GM19238 (cell line): ENCODE measurements at regions not wholly inside any gene's neighbourhood (a gene's known extent, or its start where the extent isn't known, plus 50 kb on each side); places are given as distances from the start of the nearest gene placed in this dataset.

Experiments
- DNase-seq: peaks from one replicate; pipeline ENCODE4 v3.0.0; 2011; ENCODE audit warnings: low spot score; ENCODE audit not compliant: insufficient read length

DNA sequence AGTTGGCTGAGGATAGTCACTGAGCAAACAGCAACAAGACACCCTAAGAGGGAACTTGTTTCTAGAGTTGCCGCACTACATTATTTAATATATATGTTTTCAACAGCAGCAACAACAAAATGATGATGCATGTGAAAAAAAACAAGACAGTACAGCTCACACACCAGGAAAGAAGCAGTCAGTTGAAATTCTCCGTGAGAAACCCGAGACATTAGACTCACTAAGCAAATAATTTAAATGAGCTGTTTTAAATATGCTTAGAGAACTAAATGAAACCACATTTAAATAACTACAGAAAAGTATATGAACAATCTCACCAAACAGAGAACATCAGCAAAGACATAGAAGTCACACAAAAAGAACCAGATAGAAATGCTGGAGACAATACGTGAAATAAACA is 426.3 kb upstream of the PFKP start:
- DNase-seq = no peak

DNA sequence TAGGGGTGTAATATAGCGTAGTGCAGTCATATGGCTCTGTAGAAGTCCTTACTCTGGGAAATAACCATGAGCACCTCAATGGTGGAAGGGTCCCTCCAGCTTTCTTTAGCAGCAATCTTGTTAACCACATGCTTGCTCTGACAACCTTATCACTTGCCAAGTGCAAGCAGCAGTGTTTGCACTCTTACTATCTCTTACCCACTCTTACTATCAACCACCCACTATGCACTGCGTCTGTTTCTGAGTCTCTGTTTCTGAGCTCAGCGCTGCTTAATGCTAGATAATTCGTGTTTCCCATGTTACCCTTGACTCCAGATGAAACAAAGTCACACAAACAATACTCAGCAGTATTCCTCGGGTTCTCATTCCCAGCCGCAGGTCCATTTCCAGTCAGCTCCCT is 433.7 kb upstream of the PFKP start:
- no peak for DNase-seq

DNA sequence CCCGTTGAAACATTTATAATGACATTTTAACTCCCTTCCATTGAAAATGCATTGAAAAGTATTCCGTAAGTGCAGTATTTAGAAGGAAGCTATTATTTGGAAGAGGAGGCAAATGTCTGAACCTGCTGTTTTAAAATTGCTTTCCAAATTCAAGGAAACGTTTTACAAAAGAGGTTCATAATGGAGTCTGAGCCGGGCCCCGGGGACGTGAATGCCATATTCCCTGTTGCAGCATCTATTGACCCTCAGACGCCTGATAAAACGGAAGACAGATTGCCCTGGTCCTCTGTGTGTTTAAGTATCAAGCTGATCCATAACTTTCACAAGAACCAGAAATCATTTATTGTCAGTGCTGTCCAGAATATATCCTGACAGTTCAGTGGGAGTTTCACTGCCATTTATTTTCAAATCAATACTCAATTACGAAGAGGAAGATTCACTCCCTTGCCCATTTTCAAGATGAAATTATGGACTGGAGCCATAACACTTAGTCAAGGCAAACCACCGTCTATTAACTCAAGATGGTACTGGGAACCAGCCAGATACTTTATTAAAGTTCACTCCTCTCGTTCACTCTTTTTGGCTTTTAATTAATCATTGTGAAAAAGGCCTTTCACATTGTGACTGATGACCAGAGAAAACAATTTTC is 435.7 kb upstream of the PFKP start:
- DNase-seq = no peak

DNA sequence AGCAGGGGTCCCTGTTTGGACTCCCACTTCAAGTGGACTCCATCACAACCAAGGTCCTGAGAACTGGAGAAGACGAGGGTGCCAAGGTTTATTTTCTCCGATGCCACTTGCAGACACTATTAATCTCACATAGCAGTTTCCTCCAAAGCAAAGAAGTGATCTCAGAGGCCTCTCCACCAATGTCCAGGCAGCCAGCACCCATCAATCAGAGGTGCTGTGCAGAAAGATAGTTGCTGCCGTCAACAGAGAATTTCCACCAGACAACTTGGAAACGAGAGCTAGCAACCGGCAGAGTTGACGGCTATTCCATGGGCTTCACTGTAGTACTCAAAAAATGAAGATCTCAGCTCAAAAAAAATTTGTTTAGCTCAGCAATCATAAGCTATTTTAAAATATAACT is 438.6 kb upstream of the PFKP start:
- no peak for DNase-seq

DNA sequence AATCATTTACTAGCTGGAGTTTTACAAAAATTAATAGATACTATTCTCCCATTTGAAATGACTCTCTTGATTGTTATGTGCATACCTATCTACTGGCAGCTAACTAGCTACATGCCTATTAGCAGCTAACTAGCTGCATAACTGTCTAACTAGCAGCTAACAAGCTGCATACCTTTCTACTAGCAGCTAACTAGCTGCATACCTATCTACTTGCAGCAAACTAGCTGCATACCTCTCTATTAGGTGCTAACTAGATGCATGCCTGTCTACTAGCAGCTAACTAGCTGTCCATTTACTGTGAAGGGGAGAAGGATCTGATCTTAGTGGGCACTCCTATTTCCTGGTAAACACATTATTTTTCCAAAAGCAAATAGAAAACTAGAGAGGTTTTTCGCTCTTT is 439.4 kb upstream of the PFKP start:
- no peak for DNase-seq

DNA sequence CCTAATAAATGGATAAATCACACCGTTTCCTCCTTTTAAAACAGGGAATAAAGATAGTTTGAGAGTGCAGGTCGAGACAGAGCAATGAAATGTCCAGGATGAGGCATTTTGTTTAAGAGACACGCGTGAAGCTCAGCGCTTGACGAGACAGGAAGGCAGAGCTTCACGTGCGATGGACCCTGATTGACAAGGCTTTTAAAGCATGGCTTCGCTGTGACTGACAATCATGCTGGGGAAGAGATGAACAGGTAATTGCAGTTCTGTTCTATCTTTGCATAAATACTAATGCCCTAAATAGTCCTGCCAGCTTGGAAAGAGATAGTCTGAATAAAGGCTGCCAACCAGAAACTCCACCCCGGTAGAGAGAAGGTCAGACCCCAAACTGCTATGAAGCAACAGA is 442.3 kb upstream of the PFKP start:
- no peak for DNase-seq

DNA sequence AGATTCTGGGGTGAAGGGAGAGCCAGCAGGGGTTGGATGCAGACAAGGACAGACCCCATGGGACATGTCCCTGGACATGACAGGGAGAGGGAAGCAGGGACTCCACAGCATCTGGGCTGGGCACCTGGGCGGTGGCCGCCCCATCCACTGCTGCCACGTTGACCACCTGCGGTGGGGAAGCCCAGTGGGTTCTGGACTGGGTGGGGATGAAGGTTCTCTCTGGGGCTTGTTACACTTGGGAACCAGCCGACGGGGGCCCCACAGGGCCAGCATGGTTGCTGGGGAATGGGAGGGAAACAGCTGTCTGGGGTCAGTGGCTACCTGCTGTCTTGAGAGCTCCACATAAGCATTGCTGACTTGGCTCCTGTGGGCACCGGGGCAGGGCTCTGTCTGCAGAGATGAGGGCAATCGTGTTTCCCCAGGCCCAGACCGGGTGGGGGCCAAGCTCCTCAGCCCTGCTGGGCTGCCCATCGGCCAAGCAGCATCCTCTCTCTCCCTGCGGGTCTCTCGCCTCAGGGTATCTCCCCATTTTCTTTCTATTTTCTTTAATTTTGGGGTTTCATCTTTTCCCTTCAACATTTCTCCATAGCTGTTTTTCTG is 443.6 kb upstream of the PFKP start:
- DNase-seq = no peak

DNA sequence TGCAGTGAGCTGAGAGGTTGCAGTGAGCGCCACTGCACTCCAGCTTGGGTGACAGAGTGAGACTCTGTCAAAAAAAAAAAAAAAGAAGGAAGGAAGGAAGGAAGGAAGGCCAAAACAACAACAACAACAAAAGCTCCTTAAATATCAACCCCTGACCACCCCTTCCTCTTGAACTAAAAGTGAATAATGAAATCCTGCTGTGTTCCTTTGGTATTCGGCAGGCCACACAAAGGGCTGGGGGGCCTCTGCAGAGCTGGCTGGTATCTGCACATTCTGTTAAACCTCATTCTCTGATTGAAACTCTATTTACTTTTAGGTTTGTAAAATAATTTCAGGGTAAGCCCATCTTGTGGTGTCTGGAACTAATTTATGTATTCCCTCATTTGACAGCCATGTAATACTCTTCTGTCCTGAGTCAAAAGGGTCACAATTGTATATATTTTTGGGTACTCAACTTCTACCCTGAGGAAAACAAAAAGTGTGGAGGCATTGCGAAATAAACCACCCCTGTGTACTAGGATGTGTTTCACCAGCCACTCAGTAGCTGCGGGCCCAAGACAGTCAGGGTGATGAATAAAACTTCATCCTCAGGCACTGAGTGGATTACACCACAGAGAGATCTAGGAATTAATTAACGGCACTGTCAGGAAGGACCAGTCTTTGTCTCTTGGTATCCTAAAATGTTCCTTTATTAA is 446.4 kb upstream of the PFKP start:
- DNase-seq = no peak

DNA sequence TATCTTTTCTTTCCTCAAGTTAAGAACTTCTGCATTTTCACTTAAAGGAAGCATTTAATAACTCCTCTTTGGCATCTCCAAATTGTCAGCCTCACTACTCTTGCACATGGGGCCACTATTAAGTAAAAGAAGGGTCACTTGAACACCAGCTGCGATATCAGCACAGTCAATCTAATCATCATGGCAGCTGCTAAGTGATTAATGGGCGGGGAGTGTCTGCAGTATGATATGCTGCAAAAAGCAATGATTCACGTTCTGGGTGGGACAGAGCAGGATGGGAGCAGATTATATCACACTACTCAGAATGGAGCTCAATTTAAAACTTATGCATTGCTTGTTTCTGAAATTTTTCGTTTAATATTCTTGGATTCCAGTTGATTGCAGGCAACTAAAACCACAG is 447.4 kb upstream of the PFKP start:
- no peak for DNase-seq

DNA sequence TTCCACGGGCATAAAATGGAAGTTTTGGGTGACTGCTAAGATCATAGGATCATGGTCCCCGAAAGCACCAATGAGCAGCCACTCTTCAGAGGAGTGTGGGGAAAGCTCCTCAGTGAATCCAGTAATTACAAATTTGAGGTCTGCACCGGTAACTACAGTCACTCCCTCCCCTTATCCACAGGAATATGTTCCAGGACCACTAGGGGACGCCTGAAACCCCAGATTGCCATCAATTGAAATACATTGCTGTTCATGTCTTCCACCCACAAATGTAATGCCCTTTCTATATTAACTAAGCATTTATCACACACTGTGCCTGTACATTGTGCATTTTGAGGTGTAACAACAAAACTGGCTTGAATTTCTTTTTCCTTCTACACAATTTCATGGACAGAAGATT is 447.9 kb upstream of the PFKP start:
- DNase-seq = no peak

DNA sequence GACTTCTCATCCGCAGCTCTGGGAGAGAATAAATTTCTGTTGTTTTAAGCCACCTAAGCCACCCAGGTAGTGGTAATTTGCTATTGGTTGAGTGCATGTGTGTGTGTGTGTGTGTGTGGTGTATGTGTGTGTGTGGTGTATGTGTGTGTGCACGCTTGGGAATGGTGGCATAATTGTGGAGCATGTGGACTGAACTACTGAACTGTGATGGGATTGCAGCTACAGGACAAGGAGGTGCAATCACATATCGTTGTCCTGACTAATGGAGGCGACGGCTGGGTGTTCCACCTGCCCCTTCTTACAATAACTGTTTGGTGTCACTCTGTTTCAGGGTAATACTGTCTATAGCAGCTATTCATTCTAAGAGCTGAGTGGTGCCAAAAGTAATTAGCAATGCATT is 448.7 kb upstream of the PFKP start:
- no peak for DNase-seq

DNA sequence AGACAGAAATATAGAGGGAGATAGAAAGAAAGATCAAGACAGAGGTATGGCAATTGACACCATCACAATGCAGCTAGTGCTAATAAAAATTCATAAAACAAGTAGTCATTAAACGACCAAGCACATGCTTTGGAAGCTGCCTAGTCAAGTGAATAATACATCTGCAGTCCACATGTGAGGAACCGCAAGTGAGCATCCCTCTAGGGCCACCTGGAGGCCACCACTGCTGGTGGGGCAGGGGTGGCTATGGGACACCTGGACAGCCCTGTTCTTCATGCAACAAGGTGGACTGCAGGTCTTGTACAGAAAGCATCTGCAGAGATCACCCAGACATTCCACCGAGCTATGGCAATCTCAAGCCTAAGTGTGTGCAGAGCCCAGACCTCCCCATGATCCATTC is 451.1 kb upstream of the PFKP start:
- no peak for DNase-seq

DNA sequence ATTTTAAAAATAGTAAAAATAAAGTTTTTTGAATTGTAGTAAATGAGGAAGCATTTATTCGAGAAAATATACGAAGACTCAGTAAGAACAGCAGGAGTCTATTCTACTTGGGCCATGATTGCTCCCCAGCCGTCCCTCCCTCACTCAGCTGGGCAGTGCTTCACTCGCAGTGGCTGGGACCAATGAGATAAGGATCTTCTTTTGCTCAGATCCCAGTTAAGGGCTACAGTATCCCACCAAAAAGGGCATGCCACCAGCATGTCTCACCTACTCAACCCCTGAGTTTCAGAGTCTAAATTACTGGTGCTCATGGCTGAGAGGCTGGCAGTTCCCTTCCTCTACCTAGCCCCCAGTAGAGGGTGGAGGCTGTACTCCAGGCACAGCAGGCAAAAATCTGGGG is 455.7 kb upstream of the PFKP start:
- DNase-seq = no peak

DNA sequence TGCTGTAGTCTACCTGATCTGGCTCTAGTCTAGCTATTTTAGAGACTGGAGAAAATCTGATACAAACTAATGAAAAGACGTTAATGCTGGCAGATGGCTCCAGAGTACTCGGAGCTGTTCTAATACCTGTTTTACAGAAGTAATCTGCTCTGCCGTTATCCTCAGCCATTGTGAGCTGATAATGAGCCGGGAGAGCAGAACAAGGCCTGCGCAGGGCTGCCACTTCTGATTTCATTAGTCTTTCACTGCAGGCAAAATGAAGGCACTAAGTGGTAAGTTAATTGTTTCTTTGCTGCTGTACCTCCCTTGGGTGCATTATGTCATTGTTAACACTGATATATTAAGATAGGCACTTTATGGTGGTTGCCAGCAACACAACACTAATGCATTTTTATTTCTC is 456.4 kb upstream of the PFKP start:
- DNase-seq = no peak

DNA sequence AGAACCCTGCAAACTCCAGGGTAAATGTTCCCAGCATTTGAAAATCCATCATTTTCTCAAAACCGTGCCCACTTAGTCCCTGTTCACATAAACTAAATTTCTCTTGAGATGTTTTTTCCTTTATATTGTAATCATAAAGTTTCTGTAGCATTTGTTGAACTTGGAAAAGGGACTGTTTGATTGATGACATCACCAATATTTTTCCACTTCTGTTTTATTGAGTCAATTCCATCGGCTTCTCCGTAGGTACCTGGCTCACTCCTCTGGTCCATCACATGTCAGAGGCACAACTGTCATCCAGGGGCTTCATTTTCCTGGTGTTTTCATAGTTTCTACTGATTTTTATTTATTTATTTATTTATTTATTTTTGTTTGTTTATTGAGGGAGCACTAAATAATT is 462.5 kb upstream of the PFKP start:
- no peak for DNase-seq

DNA sequence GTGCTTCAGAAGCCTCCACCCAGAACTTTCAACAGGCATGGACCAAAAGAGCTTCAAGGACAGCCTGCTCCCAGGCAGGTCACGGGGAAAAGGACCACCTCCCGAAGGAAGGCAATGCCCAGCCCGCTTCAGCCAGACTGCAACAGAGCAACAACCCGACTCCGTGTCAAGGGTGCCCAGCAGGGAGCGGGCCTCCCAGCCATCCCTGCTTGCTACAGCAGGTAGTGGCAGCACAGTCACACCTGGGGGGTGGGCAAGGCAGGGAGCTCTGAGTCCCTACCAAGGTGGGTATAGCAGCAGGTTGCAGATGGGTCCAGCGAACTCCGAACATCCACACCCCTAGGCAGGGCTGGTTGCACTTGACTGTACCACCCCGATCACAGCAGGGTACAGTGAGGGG is 467.8 kb upstream of the PFKP start:
- DNase-seq = no peak

DNA sequence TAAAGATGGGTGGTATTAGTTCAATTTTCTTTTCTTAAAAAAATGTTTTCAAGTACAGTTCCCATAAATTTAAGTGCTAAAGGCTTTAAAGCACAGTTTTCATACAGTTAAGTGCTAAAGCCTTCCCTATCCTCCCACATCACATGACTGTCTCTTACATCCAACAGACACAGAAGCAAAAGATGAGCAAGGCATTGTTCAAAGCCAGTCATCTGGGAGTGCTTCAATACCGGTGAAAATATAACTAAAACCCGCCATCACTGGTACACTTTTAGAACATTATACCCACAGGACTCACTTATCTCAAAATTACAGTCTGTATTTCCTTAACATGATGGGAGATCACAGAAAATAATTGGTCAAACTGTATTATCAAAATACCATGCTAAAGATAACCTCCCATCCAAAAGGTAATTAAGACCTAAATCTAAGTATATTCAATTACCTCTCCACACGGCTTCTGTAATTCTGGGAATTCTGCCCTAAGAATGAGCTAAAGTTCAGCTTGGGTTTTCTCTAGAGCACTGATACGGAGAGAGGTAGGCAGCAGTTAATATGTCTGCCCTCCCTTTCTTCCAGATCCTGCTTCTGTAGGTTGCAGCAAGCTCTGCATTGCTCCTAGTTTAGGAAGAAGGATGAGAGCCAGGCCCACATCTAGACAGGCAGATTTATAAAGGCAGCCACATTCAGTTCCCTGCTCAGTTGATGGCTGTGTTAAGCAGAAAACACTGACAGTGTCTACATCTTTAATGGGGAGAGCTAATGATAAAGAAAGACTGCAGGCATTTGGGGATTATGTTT is 474.8 kb upstream of the PFKP start:
- DNase-seq = no peak

DNA sequence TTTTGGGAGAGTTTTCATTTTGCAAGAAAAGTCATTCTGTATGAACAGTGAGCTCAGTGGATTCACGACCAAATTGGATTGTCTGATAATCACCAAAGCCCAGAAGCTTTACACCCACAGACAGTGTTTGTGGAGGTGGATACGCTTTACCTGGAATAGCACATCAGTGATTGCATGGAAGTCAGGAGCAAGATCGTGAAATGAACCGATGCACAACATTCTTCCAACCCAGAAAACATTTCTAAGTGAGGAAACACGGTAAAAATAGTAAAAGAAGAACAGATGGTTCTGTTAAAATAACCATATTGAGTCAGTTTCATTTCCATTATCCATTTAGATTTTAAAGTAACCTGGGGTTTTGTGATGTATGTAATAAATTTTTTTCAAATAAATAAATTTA is 478.2 kb upstream of the PFKP start:
- no peak for DNase-seq

DNA sequence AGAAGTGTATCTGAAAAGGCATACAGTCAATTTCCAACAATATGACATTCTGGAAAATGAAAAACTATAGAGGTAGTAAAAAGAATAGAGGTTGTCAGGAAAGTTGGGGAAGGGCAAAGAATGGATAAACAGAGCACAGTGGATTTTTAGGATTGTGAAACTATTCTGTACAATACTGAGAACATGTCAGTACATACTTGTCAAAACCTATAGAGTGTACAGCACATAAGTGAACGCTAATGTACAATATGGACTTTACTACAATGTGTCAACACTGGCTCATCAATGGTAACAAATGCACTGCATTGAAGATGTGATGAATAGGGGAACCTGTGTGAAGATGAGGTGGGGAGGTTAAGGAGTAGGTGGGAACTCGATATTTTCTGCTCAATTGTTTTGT is 483.0 kb upstream of the PFKP start:
- no peak for DNase-seq

DNA sequence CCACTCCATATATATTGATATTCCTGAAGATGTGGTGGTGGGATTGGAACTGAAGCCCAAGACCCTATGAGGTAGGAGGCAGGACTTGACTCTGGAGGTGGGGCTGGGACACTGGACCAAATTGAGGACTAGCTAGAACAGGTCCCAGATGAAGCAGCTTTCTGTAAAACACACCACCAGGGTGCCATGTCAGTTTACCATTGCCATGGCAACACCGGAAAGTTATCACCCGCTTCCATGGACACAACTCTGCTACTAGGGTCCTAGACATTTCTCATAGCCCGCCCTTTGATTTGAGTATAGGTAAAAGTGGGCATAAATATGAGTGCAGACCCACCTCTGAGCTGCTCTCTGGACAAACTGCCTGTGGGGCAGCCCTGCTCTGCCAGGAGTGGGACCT is 490.5 kb upstream of the PFKP start:
- no peak for DNase-seq

DNA sequence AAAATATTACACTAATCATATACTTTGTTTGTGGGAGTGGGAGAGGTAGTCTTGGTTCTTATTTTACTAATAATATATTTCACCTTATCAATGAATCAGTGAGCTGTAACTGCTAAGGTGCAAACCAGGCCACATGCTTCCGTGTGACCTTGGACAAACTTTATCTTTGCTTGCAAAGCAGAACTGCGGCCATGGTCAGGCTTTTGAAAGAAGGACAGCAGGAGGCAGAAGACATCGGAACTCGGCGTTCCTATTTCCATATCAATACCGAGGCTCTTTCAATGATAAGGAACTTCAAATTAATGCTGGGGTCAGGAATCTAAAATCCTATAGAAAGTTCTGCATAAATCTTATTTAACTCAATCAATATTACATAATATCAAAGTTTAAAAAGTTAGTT is 491.9 kb upstream of the PFKP start:
- no peak for DNase-seq

DNA sequence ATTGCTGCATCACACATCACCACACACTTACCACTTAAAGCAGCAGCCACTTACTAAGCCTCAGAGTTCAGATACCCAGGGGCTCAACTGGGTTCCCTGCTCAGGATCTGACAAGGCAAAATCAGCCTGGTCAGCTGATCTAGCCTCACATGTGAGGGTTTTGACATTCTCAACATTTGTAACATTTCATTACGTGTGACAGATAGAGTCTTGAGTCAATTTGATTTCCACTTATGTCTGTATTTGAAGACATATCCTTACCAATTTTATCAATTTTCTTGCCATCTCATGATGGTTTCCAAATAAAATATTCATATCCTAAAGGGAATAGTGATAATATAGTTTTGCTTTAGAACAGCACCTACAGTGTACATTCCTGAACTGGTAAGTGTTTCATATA is 494.7 kb upstream of the PFKP start:
- DNase-seq = no peak
